ENCODE measurements at regions not wholly inside any gene's neighbourhood (a gene's known extent, or its start where the extent isn't known, plus 50 kb on each side); places are given as distances from the start of the nearest gene placed in this dataset.
"Not testable (repeated sequence)": the region's sequence is repeated elsewhere in the genome, so short reads cannot be mapped to it uniquely, and the experiment has no call there.

DNA sequence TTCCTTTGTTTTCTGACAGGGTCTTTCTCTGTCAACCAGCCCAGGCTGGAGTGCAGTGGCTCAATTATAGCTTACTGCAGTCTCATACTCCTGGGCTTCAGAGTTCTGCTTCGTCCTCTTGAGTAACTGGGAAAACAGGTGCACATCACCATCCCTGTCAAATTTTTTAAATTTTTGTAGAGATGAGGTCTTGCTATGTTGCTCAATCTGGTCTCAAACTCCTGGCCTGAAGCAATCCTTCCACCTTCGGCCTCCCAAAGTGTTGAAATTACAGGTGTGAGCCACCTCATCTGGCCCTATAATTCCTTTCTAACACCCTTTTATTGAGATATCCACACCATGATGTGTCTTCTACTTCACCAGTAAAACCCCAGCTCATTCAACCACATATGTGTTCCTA, 341.6 kb upstream of the PCSK5 start:
- Histone ChIP-seq H3K4me3 (ENCODE audit: low read depth, low read length) (no peak overlapping the region), H3K36me3 (no peaks in the 10 kb centered on the region), H3K27me3 (ENCODE audit: insufficient read depth, low read depth, severe bottlenecking) (no peaks in the 10 kb centered on the region), H3K27ac (no peak overlapping the region), H3K9me3 (ENCODE audit: severe bottlenecking) (no peaks in the 10 kb centered on the region)
- TF ChIP-seq, protein P1, sequence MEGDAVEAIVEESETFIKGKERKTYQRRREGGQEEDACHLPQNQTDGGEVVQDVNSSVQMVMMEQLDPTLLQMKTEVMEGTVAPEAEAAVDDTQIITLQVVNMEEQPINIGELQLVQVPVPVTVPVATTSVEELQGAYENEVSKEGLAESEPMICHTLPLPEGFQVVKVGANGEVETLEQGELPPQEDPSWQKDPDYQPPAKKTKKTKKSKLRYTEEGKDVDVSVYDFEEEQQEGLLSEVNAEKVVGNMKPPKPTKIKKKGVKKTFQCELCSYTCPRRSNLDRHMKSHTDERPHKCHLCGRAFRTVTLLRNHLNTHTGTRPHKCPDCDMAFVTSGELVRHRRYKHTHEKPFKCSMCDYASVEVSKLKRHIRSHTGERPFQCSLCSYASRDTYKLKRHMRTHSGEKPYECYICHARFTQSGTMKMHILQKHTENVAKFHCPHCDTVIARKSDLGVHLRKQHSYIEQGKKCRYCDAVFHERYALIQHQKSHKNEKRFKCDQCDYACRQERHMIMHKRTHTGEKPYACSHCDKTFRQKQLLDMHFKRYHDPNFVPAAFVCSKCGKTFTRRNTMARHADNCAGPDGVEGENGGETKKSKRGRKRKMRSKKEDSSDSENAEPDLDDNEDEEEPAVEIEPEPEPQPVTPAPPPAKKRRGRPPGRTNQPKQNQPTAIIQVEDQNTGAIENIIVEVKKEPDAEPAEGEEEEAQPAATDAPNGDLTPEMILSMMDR (IDR thresholded peaks at IDR 0.05; ENCODE audit: low read depth, low read length): no peak
- DNase-seq: no peak

DNA sequence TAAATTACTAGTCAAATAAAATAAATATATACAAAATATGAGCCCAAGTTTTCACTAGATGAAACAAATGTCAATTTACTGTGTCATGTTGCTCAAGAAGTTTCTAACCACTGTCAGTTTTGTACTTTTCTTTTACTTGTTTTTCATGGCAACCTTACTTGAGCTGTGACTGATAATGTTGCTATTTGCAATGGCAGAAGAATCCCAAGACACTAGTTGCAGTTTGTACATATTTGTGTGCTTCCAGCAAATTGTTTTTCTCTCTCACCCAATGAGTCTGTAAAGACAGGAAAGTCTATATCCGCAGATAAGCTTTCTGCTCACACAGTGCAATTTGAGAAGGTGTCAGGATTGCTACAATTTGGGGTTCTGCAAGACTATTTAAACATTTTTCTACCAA, 338.6 kb upstream of the PCSK5 start:
- H3K9me3 ChIP-seq (ENCODE audit: severe bottlenecking): no peaks in the 10 kb centered on the region
- no peaks in the 10 kb centered on the region for H3K27me3 ChIP-seq (ENCODE audit: insufficient read depth, low read depth, severe bottlenecking)
- H3K36me3 ChIP-seq: no peaks in the 10 kb centered on the region
- TF ChIP-seq, protein P1 (IDR thresholded peaks at IDR 0.05; ENCODE audit: low read depth, low read length): no peak
- no peak overlapping the region for H3K27ac ChIP-seq
- no peak overlapping the region for H3K4me3 ChIP-seq (ENCODE audit: low read depth, low read length)
- DNase-seq: no peak

DNA sequence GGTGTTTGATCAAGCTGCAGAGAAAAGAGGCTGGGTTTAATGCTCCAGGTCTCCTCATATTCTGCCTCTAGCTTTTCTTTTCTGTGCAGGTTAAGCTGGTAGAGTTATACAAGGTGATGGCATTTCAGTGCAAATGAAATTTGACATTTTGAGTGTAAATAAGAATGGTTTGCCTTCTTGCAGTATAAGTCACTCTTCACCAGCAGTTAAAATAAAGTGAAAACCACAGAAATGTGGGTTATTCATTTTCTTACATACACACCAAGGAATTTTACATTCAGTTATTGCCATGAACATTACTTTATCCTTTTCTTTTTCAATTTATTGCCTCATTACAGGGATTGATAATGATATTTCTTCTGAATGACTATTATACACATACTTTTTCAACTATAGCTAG, 337.5 kb upstream of the PCSK5 start:
- DNase-seq: no peak
- Histone ChIP-seq H3K9me3 (ENCODE audit: severe bottlenecking) (no peaks in the 10 kb centered on the region), H3K4me3 (ENCODE audit: low read depth, low read length) (no peak overlapping the region), H3K36me3 (no peaks in the 10 kb centered on the region), H3K27ac (no peak overlapping the region), H3K27me3 (ENCODE audit: insufficient read depth, low read depth, severe bottlenecking) (no peaks in the 10 kb centered on the region)
- TF ChIP-seq, protein P1 (IDR thresholded peaks at IDR 0.05; ENCODE audit: low read depth, low read length): no peak

DNA sequence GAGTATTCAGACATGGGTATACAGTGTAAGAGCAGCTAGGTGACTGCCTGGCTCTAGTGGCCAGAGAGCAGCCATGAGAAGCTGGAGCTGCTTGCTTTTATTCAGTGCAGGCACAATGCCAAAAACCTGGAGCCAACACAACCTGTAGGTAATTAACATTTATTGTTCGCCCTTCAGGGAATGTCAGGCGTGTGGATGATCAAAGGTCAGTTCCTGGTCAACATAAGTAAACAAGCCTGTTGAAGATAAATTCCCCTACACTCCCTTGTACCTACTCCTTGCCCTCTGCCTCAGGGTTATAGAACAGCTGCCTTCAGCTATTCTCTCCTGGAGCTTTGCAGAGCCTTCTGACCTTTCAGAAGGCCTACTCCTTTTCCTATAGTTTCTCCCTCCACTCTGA, 323.7 kb upstream of the PCSK5 start:
- DNase-seq; H3K27ac ChIP-seq; H3K36me3 ChIP-seq; H3K9me3 ChIP-seq (ENCODE audit: severe bottlenecking); H3K4me3 ChIP-seq (ENCODE audit: low read depth, low read length); H3K27me3 ChIP-seq (ENCODE audit: insufficient read depth, low read depth, severe bottlenecking): not testable (repeated sequence)

DNA sequence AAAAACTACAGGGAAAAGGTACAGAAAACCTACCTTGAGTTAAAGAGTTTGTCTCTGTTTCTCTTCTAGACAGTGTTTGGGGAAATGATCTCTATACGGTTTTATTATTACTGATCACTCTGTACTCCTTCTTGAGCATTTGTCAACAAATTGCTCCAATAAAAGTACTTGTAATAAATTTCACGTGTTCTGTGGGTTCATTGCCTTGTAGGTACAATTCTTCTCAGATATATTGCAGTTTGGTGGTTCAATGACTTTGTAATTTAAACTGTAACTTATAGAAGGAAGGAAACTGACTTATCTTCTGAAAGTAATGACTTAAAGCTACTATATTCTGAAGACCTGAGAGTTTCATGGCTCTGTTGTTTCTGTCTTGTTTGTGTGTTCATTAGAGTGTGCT, 319.9 kb upstream of the PCSK5 start:
- Histone ChIP-seq H3K27me3 (ENCODE audit: insufficient read depth, low read depth, severe bottlenecking) (no peaks in the 10 kb centered on the region), H3K4me3 (ENCODE audit: low read depth, low read length) (no peak overlapping the region), H3K36me3 (no peaks in the 10 kb centered on the region), H3K27ac (no peak overlapping the region), H3K9me3 (ENCODE audit: severe bottlenecking) (no peaks in the 10 kb centered on the region)
- no peak for DNase-seq
- TF ChIP-seq, protein P1 (IDR thresholded peaks at IDR 0.05; ENCODE audit: low read depth, low read length): no peak

DNA sequence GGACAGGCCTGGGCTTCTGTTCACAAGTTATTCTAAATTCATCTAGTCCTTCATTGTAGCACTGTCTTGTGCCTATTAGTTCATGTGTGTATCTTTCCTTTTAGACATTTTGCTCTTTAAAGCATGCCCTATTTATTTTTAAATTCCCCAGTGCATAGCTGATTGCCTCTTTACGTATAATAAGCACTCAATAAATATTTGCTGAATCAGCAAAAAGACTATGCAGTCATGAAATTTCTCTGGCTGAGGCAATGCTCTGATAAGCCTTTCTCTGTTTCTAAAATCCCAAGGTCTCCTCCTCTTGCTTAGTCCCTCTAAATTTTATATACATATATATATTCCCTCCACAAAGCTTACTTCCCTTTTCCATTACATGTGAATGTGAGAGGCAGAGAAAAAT, 315.9 kb upstream of the PCSK5 start:
- H3K27me3 ChIP-seq (ENCODE audit: insufficient read depth, low read depth, severe bottlenecking): no peaks in the 10 kb centered on the region
- no peak overlapping the region for H3K27ac ChIP-seq
- H3K36me3 ChIP-seq: no peaks in the 10 kb centered on the region
- H3K4me3 ChIP-seq (ENCODE audit: low read depth, low read length): no peak overlapping the region
- no peaks in the 10 kb centered on the region for H3K9me3 ChIP-seq (ENCODE audit: severe bottlenecking)
- TF ChIP-seq, protein P1 (IDR thresholded peaks at IDR 0.05; ENCODE audit: low read depth, low read length): no peak
- no peak for DNase-seq
